Left lung (tissue), 4 donors: ENCODE measurements at regions not wholly inside any gene's neighbourhood (a gene's known extent, or its start where the extent isn't known, plus 50 kb on each side); places are given as distances from the start of the nearest gene placed in this dataset.

Experiments
- ATAC-seq: fragments of 200-7000 bp; cut with Tn5 transposase; one replicate; pipeline ENCODE4 v1.9.1; 2020; ENCODE audit warnings: moderate library complexity
- DNase-seq, 4 donors: peaks; one replicate each; pipeline ENCODE4 v3.0.0-alpha.2; 2013 to 2020
- H3K27ac ChIP-seq, 2 donors: fragments of 200-600 bp; sonication (generic) in 1 of 2; one replicate each; pipeline versions ENCODE4 v1.5.0 to v1.8.0; 2020 to 2021
- H3K27me3 ChIP-seq, 2 donors: fragments of 200-600 bp; sonication (generic) in 1 of 2; one replicate each; pipeline versions ENCODE4 v1.5.0 to v1.8.0; 2020 to 2021
- H3K36me3 ChIP-seq, 2 donors: fragments of 200-600 bp; sonication (generic) in 1 of 2; one replicate each; pipeline versions ENCODE4 v1.5.0 to v1.8.0; 2020 to 2021
- H3K4me1 ChIP-seq, 2 donors: fragments of 200-600 bp; one replicate each; pipeline ENCODE4 v1.8.0; 2021
- H3K4me3 ChIP-seq, 2 donors: fragments of 200-600 bp; sonication (generic) in 1 of 2; one replicate each; pipeline versions ENCODE4 v1.5.0 to v1.8.0; 2020 to 2021; ENCODE audit warnings: mild to moderate bottlenecking in 1 of 2
- H3K9me3 ChIP-seq, 2 donors: fragments of 200-600 bp; sonication (generic) in 1 of 2; one replicate each; pipeline versions ENCODE4 v1.5.0 to v1.8.0; 2020 to 2021
- CTCF ChIP-seq, 2 donors: fragments of 200-600 bp; sonication (generic) in 1 of 2; IDR thresholded peaks; one replicate each; pipeline versions ENCODE4 v1.5.0 to v1.8.0; 2021; ENCODE audit warnings: antibody characterized with exemption in 2 of 2
- intact Hi-C, 2 donors: fragments of 100-400 bp; cut with DNase I; formaldehyde crosslinking; loops; one replicate each; pipeline versions ENCODE4 v1.11.2 to v1.14.2; 2022
- donor health status: DM: no; HTN: yes; CAD: no.
- donor health status: DM: no; HTN: no; CAD: no.

- Histone ChIP-seq H3K27me3 (no peaks in the 10 kb centered on the region), H3K27ac (no peak overlapping the region), H3K9me3 (no peaks in the 10 kb centered on the region), H3K4me1 (no peaks in the 10 kb centered on the region), H3K4me3 (no peak overlapping the region), H3K36me3 (no peaks in the 10 kb centered on the region)
- ATAC-seq (no peak), DNase-seq (no peak)
- no peak for TF ChIP-seq CTCF (IDR thresholded peaks at IDR 0.05)
- intact Hi-C loops, result no loop called here
These were observed 198.0 kb upstream of the PFN2 start for GRCh38 chr3:150168698-150169097.

GRCh38 chr3:150165396-150166094 lies 194.8 kb upstream of the PFN2 start:
- Histone ChIP-seq H3K27ac (no peak overlapping the region), H3K9me3 (no peaks in the 10 kb centered on the region), H3K4me1 (no peaks in the 10 kb centered on the region), H3K4me3 (no peak overlapping the region), H3K27me3 (no peaks in the 10 kb centered on the region), H3K36me3 (no peaks in the 10 kb centered on the region)
- intact Hi-C loops, result no loop called here
- no peak for ATAC-seq
- TF ChIP-seq CTCF (IDR thresholded peaks at IDR 0.05), result no peak
- no peak for DNase-seq

GRCh38 chr3:150161011-150161410 lies 190.3 kb upstream of the PFN2 start:
- intact Hi-C loops, result no loop called here
- H3K4me1 ChIP-seq, result no peaks in the 10 kb centered on the region
- no peak overlapping the region for H3K4me3 ChIP-seq
- no peak overlapping the region for H3K27ac ChIP-seq
- DNase-seq, result no peak
- H3K9me3 ChIP-seq, result no peaks in the 10 kb centered on the region
- no peaks in the 10 kb centered on the region for H3K36me3 ChIP-seq
- H3K27me3 ChIP-seq, result no peaks in the 10 kb centered on the region
- TF ChIP-seq CTCF (IDR thresholded peaks at IDR 0.05), result no peak
- no peak for ATAC-seq

GRCh38 chr3:150158943-150159625 lies 188.4 kb upstream of the PFN2 start:
- DNase-seq (no peak), ATAC-seq (no peak)
- intact Hi-C loops, result no loop called here

More at GRCh38 chr3:150158943-150159625, 188.4 kb upstream of the PFN2 start:
- Histone ChIP-seq H3K4me1 (no peaks in the 10 kb centered on the region), H3K36me3 (no peaks in the 10 kb centered on the region), H3K4me3 (no peak overlapping the region), H3K27ac (no peak overlapping the region), H3K27me3 (no peaks in the 10 kb centered on the region), H3K9me3 (no peaks in the 10 kb centered on the region)
- no peak for TF ChIP-seq CTCF (IDR thresholded peaks at IDR 0.05)
